ENCODE measurements at regions not wholly inside any gene's neighbourhood (a gene's known extent, or its start where the extent isn't known, plus 50 kb on each side); places are given as distances from the start of the nearest gene placed in this dataset.

- TF ChIP-seq, protein P1, sequence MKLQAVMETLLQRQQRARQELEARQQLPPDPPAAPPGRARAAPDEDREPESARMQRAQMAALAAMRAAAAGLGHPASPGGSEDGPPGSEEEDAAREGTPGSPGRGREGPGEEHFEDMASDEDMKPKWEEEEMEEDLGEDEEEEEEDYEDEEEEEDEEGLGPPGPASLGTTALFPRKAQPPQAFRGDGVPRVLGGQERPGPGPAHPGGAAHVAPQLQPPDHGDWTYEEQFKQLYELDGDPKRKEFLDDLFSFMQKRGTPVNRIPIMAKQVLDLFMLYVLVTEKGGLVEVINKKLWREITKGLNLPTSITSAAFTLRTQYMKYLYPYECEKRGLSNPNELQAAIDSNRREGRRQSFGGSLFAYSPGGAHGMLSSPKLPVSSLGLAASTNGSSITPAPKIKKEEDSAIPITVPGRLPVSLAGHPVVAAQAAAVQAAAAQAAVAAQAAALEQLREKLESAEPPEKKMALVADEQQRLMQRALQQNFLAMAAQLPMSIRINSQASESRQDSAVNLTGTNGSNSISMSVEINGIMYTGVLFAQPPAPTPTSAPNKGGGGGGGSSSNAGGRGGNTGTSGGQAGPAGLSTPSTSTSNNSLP (IDR thresholded peaks at IDR 0.05; ENCODE audit: borderline replicate concordance, low read depth, low read length) = no peak
- TF ChIP-seq MCM7 (IDR thresholded peaks at IDR 0.05) (no peak), TCF3 (CRISPR knock-in tag; IDR thresholded peaks at IDR 0.05) (peak; percentile 82), ZNF282 (CRISPR knock-in tag; IDR thresholded peaks at IDR 0.05) (no peak), CBFA2T3 (IDR thresholded peaks at IDR 0.05) (peak; percentile 76), PHF8 (IDR thresholded peaks at IDR 0.05; ENCODE audit: borderline replicate concordance, low read length) (no peak), CBX1 (IDR thresholded peaks at IDR 0.05; ENCODE audit: low read depth) (no peak), NCOA1 (IDR thresholded peaks at IDR 0.05; ENCODE audit: low read depth) (no peak), ZNF277 (CRISPR knock-in tag; IDR thresholded peaks at IDR 0.05; ENCODE audit: borderline replicate concordance) (no peak), KDM1A (IDR thresholded peaks at IDR 0.05) (no peak), ZNF561 (CRISPR knock-in tag; conservative IDR thresholded peaks at IDR 0.05) (no peak), BHLHE40 (IDR thresholded peaks at IDR 0.05; ENCODE audit: low read length) (peak; percentile 74), HDGF (IDR thresholded peaks at IDR 0.05) (no peak), TAF1 (IDR thresholded peaks at IDR 0.05; ENCODE audit: control insufficient read depth, extremely low read depth, insufficient read depth, low read length, severe bottlenecking) (no peak), ZNF146 (CRISPR knock-in tag; IDR thresholded peaks at IDR 0.05; ENCODE audit: unreplicated experiment) (no peak), CCNT2 (IDR thresholded peaks at IDR 0.05; ENCODE audit: borderline replicate concordance, extremely low read depth, insufficient read length, low read depth, low read length) (no peak), MBD2 (IDR thresholded peaks at IDR 0.05; ENCODE audit: borderline replicate concordance, low read depth) (no peak), KLF6 (CRISPR knock-in tag; IDR thresholded peaks at IDR 0.05; ENCODE audit: borderline replicate concordance) (no peak), STAT5B (CRISPR knock-in tag; IDR thresholded peaks at IDR 0.05) (no peak), CBFA2T2 (conservative IDR thresholded peaks at IDR 0.05) (peak; percentile 42), ARID1B (IDR thresholded peaks at IDR 0.05) (peak; percentile 65), FOXA1 (IDR thresholded peaks at IDR 0.05; ENCODE audit: borderline replicate concordance) (no peak)
- TF ChIP-seq, protein P2, sequence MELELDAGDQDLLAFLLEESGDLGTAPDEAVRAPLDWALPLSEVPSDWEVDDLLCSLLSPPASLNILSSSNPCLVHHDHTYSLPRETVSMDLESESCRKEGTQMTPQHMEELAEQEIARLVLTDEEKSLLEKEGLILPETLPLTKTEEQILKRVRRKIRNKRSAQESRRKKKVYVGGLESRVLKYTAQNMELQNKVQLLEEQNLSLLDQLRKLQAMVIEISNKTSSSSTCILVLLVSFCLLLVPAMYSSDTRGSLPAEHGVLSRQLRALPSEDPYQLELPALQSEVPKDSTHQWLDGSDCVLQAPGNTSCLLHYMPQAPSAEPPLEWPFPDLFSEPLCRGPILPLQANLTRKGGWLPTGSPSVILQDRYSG (tag; conservative IDR thresholded peaks at IDR 0.05; ENCODE audit: low read depth) = no peak
- TF ChIP-seq, protein P3, sequence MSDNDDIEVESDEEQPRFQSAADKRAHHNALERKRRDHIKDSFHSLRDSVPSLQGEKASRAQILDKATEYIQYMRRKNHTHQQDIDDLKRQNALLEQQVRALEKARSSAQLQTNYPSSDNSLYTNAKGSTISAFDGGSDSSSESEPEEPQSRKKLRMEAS (CRISPR knock-in tag; IDR thresholded peaks at IDR 0.05) = no peak
- TF ChIP-seq, protein P4, sequence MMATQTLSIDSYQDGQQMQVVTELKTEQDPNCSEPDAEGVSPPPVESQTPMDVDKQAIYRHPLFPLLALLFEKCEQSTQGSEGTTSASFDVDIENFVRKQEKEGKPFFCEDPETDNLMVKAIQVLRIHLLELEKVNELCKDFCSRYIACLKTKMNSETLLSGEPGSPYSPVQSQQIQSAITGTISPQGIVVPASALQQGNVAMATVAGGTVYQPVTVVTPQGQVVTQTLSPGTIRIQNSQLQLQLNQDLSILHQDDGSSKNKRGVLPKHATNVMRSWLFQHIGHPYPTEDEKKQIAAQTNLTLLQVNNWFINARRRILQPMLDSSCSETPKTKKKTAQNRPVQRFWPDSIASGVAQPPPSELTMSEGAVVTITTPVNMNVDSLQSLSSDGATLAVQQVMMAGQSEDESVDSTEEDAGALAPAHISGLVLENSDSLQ (IDR thresholded peaks at IDR 0.05) = peak; percentile 51; the same call in 1 of the 2 replicates
Observed at GRCh38 chrX:39729981-39730661, 367.6 kb downstream of the BCOR start (continued).
